ENCODE measurements at regions not wholly inside any gene's neighbourhood (a gene's known extent, or its start where the extent isn't known, plus 50 kb on each side); places are given as distances from the start of the nearest gene placed in this dataset.

- H3K9me1 ChIP-seq (ENCODE audit: control insufficient read depth, insufficient read depth, low read length), result no peaks in the 10 kb centered on the region
- TF ChIP-seq ZNF644 (tag; IDR thresholded peaks at IDR 0.05; ENCODE audit: low read depth) (no peak), SRSF1 (IDR thresholded peaks at IDR 0.05; ENCODE audit: low read depth, low read length) (no peak), HNRNPK (IDR thresholded peaks at IDR 0.05; ENCODE audit: low read depth, low read length, poor library complexity, severe bottlenecking) (no peak), ZNF586 (CRISPR knock-in tag; conservative IDR thresholded peaks at IDR 0.05) (no peak), GTF3C2 (IDR thresholded peaks at IDR 0.05; ENCODE audit: borderline replicate concordance, extremely low read depth, insufficient read length) (no peak), ZBTB11 (CRISPR knock-in tag; IDR thresholded peaks at IDR 0.05) (no peak), ZNF134 (CRISPR knock-in tag; conservative IDR thresholded peaks at IDR 0.05) (no peak), PML (IDR thresholded peaks at IDR 0.05; ENCODE audit: low read length) (no peak), STAT5B (CRISPR knock-in tag; IDR thresholded peaks at IDR 0.05) (no peak), ZNF778 (CRISPR knock-in tag; IDR thresholded peaks at IDR 0.05) (no peak), ESRRB (CRISPR knock-in tag; IDR thresholded peaks at IDR 0.05; ENCODE audit: borderline replicate concordance) (no peak), MTA1 (IDR thresholded peaks at IDR 0.05; ENCODE audit: borderline replicate concordance) (no peak), PBX2 (CRISPR knock-in tag; IDR thresholded peaks at IDR 0.05; ENCODE audit: low read depth) (no peak), PBX2 (tag; conservative IDR thresholded peaks at IDR 0.05; ENCODE audit: low read depth) (no peak)
- ATAC-seq (no peak), DNase-seq (ENCODE audit: extremely low read depth in 1 of 4, low spot score in 3 of 4) (no peak), FAIRE-seq (no peak)
- ChIA-PET CTCF (ENCODE audit: low intra/inter-chr PET ratio) (no interaction called here), POLR2A (no interaction called here)
- intact Hi-C loops (cut with micrococcal nuclease), result no loop called here
- H3K27ac ChIP-seq (ENCODE audit: extremely low read depth, low read depth, low read length), result no peak overlapping the region
- no peak overlapping the region for H2AFZ ChIP-seq (ENCODE audit: low read depth, low read length)
- H3K4me3 ChIP-seq, result no peak overlapping the region
- H3K4me1 ChIP-seq (replicated peaks in 1 of 2; ENCODE audit: control insufficient read depth in 2 of 2, insufficient read depth in 2 of 2, low read length in 2 of 2), result no peaks in the 10 kb centered on the region
- H3K4me2 ChIP-seq (ENCODE audit: insufficient read depth, low read length), result no peak overlapping the region
- H3K79me2 ChIP-seq (ENCODE audit: control insufficient read depth, insufficient read depth, low read length), result no peaks in the 10 kb centered on the region
- BruUV-seq (replicated peaks), result no TSS peak
- no peaks in the 10 kb centered on the region for H3K9me3 ChIP-seq (replicated peaks; ENCODE audit: control insufficient read depth, insufficient read depth, low read depth, low read length)
- no peaks in the 10 kb centered on the region for H4K20me1 ChIP-seq (replicated peaks; ENCODE audit: control insufficient read depth, insufficient read depth, low read length)
- peaks cover 12 to 32% of the 10 kb centered on the region in 2 experiments for H3K27me3 ChIP-seq (ENCODE audit: control insufficient read depth in 2 of 2, insufficient read depth in 2 of 2, low read length in 2 of 2)
- H3K36me3 ChIP-seq (ENCODE audit: control insufficient read depth, insufficient read depth, low read length), result no peaks in the 10 kb centered on the region
- 2% methylated on average over 3 of the region's 3 CpGs for WGBS (ENCODE audit: insufficient coverage, low coverage, missing lambda C conversion rate)
- no peak overlapping the region for H3K9ac ChIP-seq (ENCODE audit: insufficient read depth in 1 of 2, low read depth in 2 of 2, low read length in 2 of 2)
- in situ Hi-C loops (cut with MboI), result no loop called here
These were observed 73.0 kb downstream of the PERP start for GRCh38 chr6:138034229-138034628.

Measured in K562 (cell line).